Mesendoderm (in vitro differentiated cells): ENCODE measurements at regions not wholly inside any gene's neighbourhood (a gene's known extent, or its start where the extent isn't known, plus 50 kb on each side); places are given as distances from the start of the nearest gene placed in this dataset.

Experiments
- DNase-seq: peaks from one replicate; pipeline ENCODE4 v3.0.0; 2013
- H2AK5ac ChIP-seq: 2 replicates; pipeline ENCODE4 v1.6.1; 2013; ENCODE audit warnings: low read length, inconsistent platforms
- H2BK120ac ChIP-seq: 2 replicates; pipeline ENCODE4 v1.6.1; 2013; ENCODE audit warnings: low read depth, mild to moderate bottlenecking, low read length, moderate library complexity, mixed read lengths
- H2BK15ac ChIP-seq: replicated peaks from 2 replicates; pipeline ENCODE4 v1.6.1; 2013; ENCODE audit warnings: low read depth, mild to moderate bottlenecking, moderate library complexity
- H2BK5ac ChIP-seq: 2 replicates; pipeline ENCODE4 v1.6.1; 2013; ENCODE audit warnings: low read length, inconsistent platforms
- H3K18ac ChIP-seq: 2 replicates; pipeline ENCODE4 v1.6.1; 2013; ENCODE audit warnings: mild to moderate bottlenecking, low read length, mixed read lengths
- H3K23ac ChIP-seq: one replicate; pipeline ENCODE4 v1.6.1; 2013; ENCODE audit warnings: low read length
- H3K27ac ChIP-seq: 2 replicates; pipeline ENCODE4 v1.5.1; 2013; ENCODE audit warnings: low read depth, mild to moderate bottlenecking, inconsistent platforms, low read length, moderate library complexity
- H3K27me3 ChIP-seq: 2 replicates; pipeline ENCODE4 v1.6.1; 2013; ENCODE audit warnings: low read length, control low read depth, mild to moderate bottlenecking, inconsistent platforms; ENCODE audit not compliant: insufficient read depth, poor library complexity
- H3K36me3 ChIP-seq: 2 replicates; pipeline ENCODE4 v1.6.1; 2013; ENCODE audit warnings: low read length, inconsistent platforms; ENCODE audit not compliant: control insufficient read depth, insufficient read depth
- H3K4ac ChIP-seq: one replicate; pipeline ENCODE4 v1.6.1; 2013; ENCODE audit warnings: low read depth, mild to moderate bottlenecking, low read length, moderate library complexity
- H3K4me1 ChIP-seq: 2 replicates; pipeline ENCODE4 v1.6.1; 2013; ENCODE audit warnings: low read depth, low read length, inconsistent platforms; ENCODE audit not compliant: control insufficient read depth
- H3K4me2 ChIP-seq: 2 replicates; pipeline ENCODE4 v1.6.1; 2013; ENCODE audit warnings: low read length
- H3K4me3 ChIP-seq: 2 replicates; pipeline ENCODE4 v1.5.1; 2013; ENCODE audit warnings: mild to moderate bottlenecking, low read length
- H3K56ac ChIP-seq: one replicate; pipeline ENCODE4 v1.6.1; 2013; ENCODE audit warnings: low read length
- H3K79me1 ChIP-seq: 2 replicates; pipeline ENCODE4 v1.6.1; 2013; ENCODE audit warnings: low read length, inconsistent platforms
- H3K79me2 ChIP-seq: 2 replicates; pipeline ENCODE4 v1.6.1; 2013; ENCODE audit warnings: mild to moderate bottlenecking, low read length; ENCODE audit not compliant: control insufficient read depth, insufficient read depth
- H3K9ac ChIP-seq: 2 replicates; pipeline ENCODE4 v1.6.1; 2013; ENCODE audit warnings: low read length, inconsistent platforms
- H4K5ac ChIP-seq: one replicate; pipeline ENCODE4 v1.6.1; 2013; ENCODE audit warnings: low read length
- H4K8ac ChIP-seq: one replicate; pipeline ENCODE4 v1.6.1; 2013; ENCODE audit warnings: low read depth, mild to moderate bottlenecking, control low read depth, low read length, moderate library complexity
- WGBS: extraction: QIAGEN DNeasy Blood & Tissue Kit; methylation state at CpG from one replicate; pipeline ENCODE4 v1.1.7; 2013; ENCODE audit warnings: low lambda C conversion rate, missing lambda C conversion rate; ENCODE audit not compliant: insufficient coverage; ENCODE audit errors: extremely low coverage; 5-methylcytosine and 5-hydroxymethylcytosine counted together

- H3K4me1 ChIP-seq = peaks cover 5% of the 10 kb centered on the region
- peak overlapping the region; percentile 8 for H3K18ac ChIP-seq
- H4K5ac ChIP-seq = no peak overlapping the region
- no peak overlapping the region for H3K4me3 ChIP-seq
- no peak overlapping the region for H3K9ac ChIP-seq
- peak overlapping the region; percentile 72 for H3K56ac ChIP-seq
- H3K4ac ChIP-seq = no peak overlapping the region
- no CpG with 5 or more reads among the region's 13 CpGs for WGBS
- H4K8ac ChIP-seq = no peak overlapping the region
- no peak overlapping the region for H2BK15ac ChIP-seq
- no peaks in the 10 kb centered on the region for H3K79me1 ChIP-seq
- H2BK5ac ChIP-seq = peak overlapping the region; percentile 64
- no peak overlapping the region for H2AK5ac ChIP-seq
- no peak overlapping the region for H3K27ac ChIP-seq
- no peaks in the 10 kb centered on the region for H3K27me3 ChIP-seq
- peak; percentile 87 for DNase-seq
- no peak overlapping the region for H2BK120ac ChIP-seq
- H3K79me2 ChIP-seq = no peaks in the 10 kb centered on the region
- H3K4me2 ChIP-seq = no peak overlapping the region
- H3K23ac ChIP-seq = no peak overlapping the region
- H3K36me3 ChIP-seq = no peaks in the 10 kb centered on the region
Measured at GRCh38 chr15:69648775-69649735, 196.4 kb downstream of the RPLP1 start.

DNA sequence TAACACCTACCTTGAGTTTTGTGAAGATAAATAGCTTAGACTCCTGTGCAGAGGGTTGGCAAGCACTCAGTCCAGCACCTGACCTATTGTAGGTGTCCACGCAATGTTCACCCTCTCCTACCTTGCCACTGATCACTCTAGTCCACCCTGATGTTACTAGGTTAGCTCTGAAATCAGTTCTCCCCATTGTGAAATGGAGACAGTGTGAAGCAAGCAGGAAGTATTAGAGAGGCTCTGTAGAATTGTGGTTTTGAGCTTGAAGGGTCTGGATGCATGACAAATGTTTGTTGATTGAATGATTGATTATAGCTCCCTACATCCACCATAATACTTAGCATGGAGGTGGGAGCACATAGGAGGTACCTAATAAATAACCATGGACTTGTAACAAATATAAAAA, 199.7 kb downstream of the RPLP1 start:
- no peak overlapping the region for H3K4ac ChIP-seq
- no peaks in the 10 kb centered on the region for H3K79me1 ChIP-seq
- no peak overlapping the region for H3K4me3 ChIP-seq
- no peak overlapping the region for H4K5ac ChIP-seq
- H3K4me1 ChIP-seq = peaks cover 5% of the 10 kb centered on the region
- H2BK5ac ChIP-seq = no peak overlapping the region
- H3K36me3 ChIP-seq = no peaks in the 10 kb centered on the region
- H3K9ac ChIP-seq = no peak overlapping the region
- H2AK5ac ChIP-seq = no peak overlapping the region
- H3K27me3 ChIP-seq = no peaks in the 10 kb centered on the region
- WGBS = no CpG with 5 or more reads among the region's 1 CpG
- no peak overlapping the region for H3K27ac ChIP-seq
- no peak overlapping the region for H3K4me2 ChIP-seq
- no peak overlapping the region for H3K18ac ChIP-seq
- H4K8ac ChIP-seq = no peak overlapping the region
- no peak overlapping the region for H2BK15ac ChIP-seq
- H3K56ac ChIP-seq = no peak overlapping the region
- H2BK120ac ChIP-seq = no peak overlapping the region
- DNase-seq = no peak
- H3K23ac ChIP-seq = no peak overlapping the region
- no peaks in the 10 kb centered on the region for H3K79me2 ChIP-seq

DNA sequence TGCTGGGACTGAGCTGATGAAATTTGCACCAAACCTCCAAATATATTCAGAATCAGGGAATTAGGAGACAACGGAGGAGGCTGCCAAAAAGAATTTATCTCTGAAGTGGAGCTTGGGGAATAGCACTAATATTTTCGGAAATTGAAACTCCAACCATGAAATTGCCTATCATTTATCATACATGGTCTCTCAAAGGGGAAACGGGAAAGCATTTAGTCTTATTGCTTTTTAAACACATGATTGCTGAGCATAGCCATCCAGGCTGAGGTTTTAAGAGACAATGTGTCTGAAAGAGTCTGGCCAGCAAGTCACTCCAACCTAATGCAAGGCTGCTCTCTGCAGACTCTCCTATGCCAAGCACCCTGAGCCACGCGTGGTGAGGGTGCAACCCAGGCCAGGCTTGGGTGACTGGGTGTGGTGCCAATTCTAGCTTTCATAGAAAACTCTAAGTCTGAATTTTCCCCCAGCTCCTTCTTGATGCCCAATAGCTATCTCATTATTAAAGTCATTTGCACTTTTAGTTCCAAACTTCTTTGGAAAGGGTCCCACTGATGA, 200.2 kb downstream of the RPLP1 start:
- Histone ChIP-seq H3K18ac (no peak overlapping the region), H3K4me1 (peaks cover 5% of the 10 kb centered on the region), H3K27ac (no peak overlapping the region), H3K36me3 (no peaks in the 10 kb centered on the region), H3K4me3 (no peak overlapping the region), H3K79me2 (no peaks in the 10 kb centered on the region), H2AK5ac (no peak overlapping the region), H4K5ac (no peak overlapping the region), H3K56ac (no peak overlapping the region), H3K9ac (no peak overlapping the region), H2BK120ac (no peak overlapping the region), H3K4me2 (no peak overlapping the region), H3K79me1 (no peaks in the 10 kb centered on the region), H3K23ac (no peak overlapping the region), H4K8ac (no peak overlapping the region), H2BK5ac (no peak overlapping the region), H3K4ac (no peak overlapping the region), H2BK15ac (no peak overlapping the region), H3K27me3 (no peaks in the 10 kb centered on the region)
- no CpG with 5 or more reads among the region's 5 CpGs for WGBS
- DNase-seq = no peak

- WGBS = no CpG with 5 or more reads among the region's 1 CpG
- H3K56ac ChIP-seq = no peak overlapping the region
- H3K18ac ChIP-seq = no peak overlapping the region
- no peaks in the 10 kb centered on the region for H3K79me1 ChIP-seq
- H3K4ac ChIP-seq = no peak overlapping the region
- H2BK120ac ChIP-seq = no peak overlapping the region
- H2BK5ac ChIP-seq = no peak overlapping the region
- H3K4me2 ChIP-seq = no peak overlapping the region
- no peaks in the 10 kb centered on the region for H3K36me3 ChIP-seq
- no peak overlapping the region for H3K27ac ChIP-seq
- no peak overlapping the region for H2AK5ac ChIP-seq
- no peak overlapping the region for H3K9ac ChIP-seq
- H3K79me2 ChIP-seq = no peaks in the 10 kb centered on the region
- H3K4me3 ChIP-seq = no peak overlapping the region
- peaks cover 5% of the 10 kb centered on the region for H3K4me1 ChIP-seq
- H2BK15ac ChIP-seq = no peak overlapping the region
- no peak for DNase-seq
- no peaks in the 10 kb centered on the region for H3K27me3 ChIP-seq
- H4K8ac ChIP-seq = no peak overlapping the region
- no peak overlapping the region for H4K5ac ChIP-seq
- H3K23ac ChIP-seq = no peak overlapping the region
Measured at GRCh38 chr15:69653306-69653705, 200.7 kb downstream of the RPLP1 start.

- Histone ChIP-seq H3K79me2 (no peaks in the 10 kb centered on the region), H2BK15ac (no peak overlapping the region), H3K4me3 (no peak overlapping the region), H3K4ac (no peak overlapping the region), H4K8ac (no peak overlapping the region), H3K9ac (no peak overlapping the region), H3K27me3 (no peaks in the 10 kb centered on the region), H3K27ac (no peak overlapping the region), H3K4me2 (no peak overlapping the region), H3K56ac (no peak overlapping the region), H2BK5ac (no peak overlapping the region), H3K79me1 (no peaks in the 10 kb centered on the region), H2AK5ac (no peak overlapping the region), H3K4me1 (peaks cover 3% of the 10 kb centered on the region), H3K18ac (no peak overlapping the region), H3K23ac (no peak overlapping the region), H4K5ac (no peak overlapping the region), H3K36me3 (no peaks in the 10 kb centered on the region), H2BK120ac (no peak overlapping the region)
- WGBS = no CpG with 5 or more reads among the region's 2 CpGs
- no peak for DNase-seq
Measured at GRCh38 chr15:69653846-69654245, 201.2 kb downstream of the RPLP1 start.
